ENCODE measurements at regions not wholly inside any gene's neighbourhood (a gene's known extent, or its start where the extent isn't known, plus 50 kb on each side); places are given as distances from the start of the nearest gene placed in this dataset.

DNA sequence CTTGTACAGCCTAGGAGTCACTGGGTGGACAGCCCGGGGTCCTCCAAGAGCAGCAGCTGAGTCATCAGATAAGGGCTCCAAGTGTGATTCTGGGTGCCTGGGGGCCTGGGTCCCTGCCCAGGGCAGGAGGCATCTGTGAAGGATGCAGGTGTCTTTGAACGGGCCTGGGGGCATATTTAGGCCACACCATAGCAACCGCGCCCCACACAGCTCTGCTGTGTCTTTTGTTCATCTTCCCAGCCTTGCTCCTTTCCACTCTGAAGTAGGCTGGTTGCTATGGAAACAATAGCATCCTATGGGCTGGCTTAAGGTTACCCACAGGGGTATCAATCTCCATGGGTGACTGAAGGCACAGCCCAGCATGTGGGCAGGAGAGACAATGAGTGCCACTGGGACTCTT is 324.7 kb downstream of the TCERG1L start:
- H3K36me3 ChIP-seq = no peaks in the 10 kb centered on the region
- H3K9me3 ChIP-seq = peaks cover 0 to 3% of the 10 kb centered on the region in 2 donors
- in situ Hi-C loops (cut with MboI; ENCODE audit: low pct_ligation_motif_present in 1 of 4, low pct_unique_long_range_greater_than_20kb in 1 of 4, low sequenced_read_pairs in 3 of 4) (no loop called here), intact Hi-C loops (cut with DNase I; ENCODE audit: low total_unique reads) (no loop called here)
- WGBS, 2 donors (ENCODE audit: low coverage in 1 of 2) = 72 to 76% methylated on average over 2 to 4 of the region's 4 CpGs
- no peaks in the 10 kb centered on the region for H3K4me1 ChIP-seq
- H3K27me3 ChIP-seq = no peaks in the 10 kb centered on the region
- TF ChIP-seq EP300 (IDR thresholded peaks at IDR 0.05; ENCODE audit: low read depth) = no peak
- TF ChIP-seq, protein P1, sequence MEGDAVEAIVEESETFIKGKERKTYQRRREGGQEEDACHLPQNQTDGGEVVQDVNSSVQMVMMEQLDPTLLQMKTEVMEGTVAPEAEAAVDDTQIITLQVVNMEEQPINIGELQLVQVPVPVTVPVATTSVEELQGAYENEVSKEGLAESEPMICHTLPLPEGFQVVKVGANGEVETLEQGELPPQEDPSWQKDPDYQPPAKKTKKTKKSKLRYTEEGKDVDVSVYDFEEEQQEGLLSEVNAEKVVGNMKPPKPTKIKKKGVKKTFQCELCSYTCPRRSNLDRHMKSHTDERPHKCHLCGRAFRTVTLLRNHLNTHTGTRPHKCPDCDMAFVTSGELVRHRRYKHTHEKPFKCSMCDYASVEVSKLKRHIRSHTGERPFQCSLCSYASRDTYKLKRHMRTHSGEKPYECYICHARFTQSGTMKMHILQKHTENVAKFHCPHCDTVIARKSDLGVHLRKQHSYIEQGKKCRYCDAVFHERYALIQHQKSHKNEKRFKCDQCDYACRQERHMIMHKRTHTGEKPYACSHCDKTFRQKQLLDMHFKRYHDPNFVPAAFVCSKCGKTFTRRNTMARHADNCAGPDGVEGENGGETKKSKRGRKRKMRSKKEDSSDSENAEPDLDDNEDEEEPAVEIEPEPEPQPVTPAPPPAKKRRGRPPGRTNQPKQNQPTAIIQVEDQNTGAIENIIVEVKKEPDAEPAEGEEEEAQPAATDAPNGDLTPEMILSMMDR (IDR thresholded peaks at IDR 0.05) = no peak
- no peak for TF ChIP-seq POLR2A (IDR thresholded peaks at IDR 0.05)
- no peak for TF ChIP-seq POLR2AphosphoS5 (IDR thresholded peaks at IDR 0.05)
- H3K4me3 ChIP-seq = no peak overlapping the region
- no peak overlapping the region for H3K27ac ChIP-seq
- no peak for DNase-seq

DNA sequence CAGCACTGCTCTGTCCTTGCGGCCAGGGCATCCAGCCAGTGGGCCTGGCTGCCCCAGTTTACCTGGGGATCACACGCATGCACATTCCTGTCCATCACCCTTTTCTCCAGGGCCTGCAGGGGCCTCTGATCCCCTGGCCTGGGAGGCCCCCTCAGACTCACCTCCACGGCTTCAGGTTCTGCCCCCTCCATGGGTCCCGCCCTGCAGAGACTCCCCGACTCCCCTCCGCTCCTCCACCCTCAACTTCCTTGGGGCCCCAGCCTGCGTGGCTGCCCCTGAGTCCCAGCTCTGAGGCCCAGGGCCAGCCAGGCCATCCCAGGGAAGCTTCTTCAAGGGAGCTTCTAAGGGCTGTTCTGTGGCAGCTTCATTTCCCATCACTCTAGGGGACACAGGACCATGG is 324.1 kb downstream of the TCERG1L start:
- H3K9me3 ChIP-seq = peaks cover 0 to 3% of the 10 kb centered on the region in 2 donors
- no peaks in the 10 kb centered on the region for H3K27me3 ChIP-seq
- 88% methylated on average over 7 of the region's 7 CpGs; no CpG with 5 or more reads in 1 of the 2 donors for WGBS, 2 donors (ENCODE audit: low coverage in 1 of 2)
- DNase-seq = no peak
- no peaks in the 10 kb centered on the region for H3K36me3 ChIP-seq
- no peaks in the 10 kb centered on the region for H3K4me1 ChIP-seq
- in situ Hi-C loops (cut with MboI; ENCODE audit: low pct_ligation_motif_present in 1 of 4, low pct_unique_long_range_greater_than_20kb in 1 of 4, low sequenced_read_pairs in 3 of 4) (no loop called here), intact Hi-C loops (cut with DNase I; ENCODE audit: low total_unique reads) (no loop called here)
- H3K4me3 ChIP-seq = no peak overlapping the region
- H3K27ac ChIP-seq = no peak overlapping the region
- TF ChIP-seq, protein P1 (IDR thresholded peaks at IDR 0.05) = no peak
- TF ChIP-seq EP300 (IDR thresholded peaks at IDR 0.05; ENCODE audit: low read depth) = no peak
- TF ChIP-seq POLR2A (IDR thresholded peaks at IDR 0.05) = no peak
- TF ChIP-seq POLR2AphosphoS5 (IDR thresholded peaks at IDR 0.05) = no peak

DNA sequence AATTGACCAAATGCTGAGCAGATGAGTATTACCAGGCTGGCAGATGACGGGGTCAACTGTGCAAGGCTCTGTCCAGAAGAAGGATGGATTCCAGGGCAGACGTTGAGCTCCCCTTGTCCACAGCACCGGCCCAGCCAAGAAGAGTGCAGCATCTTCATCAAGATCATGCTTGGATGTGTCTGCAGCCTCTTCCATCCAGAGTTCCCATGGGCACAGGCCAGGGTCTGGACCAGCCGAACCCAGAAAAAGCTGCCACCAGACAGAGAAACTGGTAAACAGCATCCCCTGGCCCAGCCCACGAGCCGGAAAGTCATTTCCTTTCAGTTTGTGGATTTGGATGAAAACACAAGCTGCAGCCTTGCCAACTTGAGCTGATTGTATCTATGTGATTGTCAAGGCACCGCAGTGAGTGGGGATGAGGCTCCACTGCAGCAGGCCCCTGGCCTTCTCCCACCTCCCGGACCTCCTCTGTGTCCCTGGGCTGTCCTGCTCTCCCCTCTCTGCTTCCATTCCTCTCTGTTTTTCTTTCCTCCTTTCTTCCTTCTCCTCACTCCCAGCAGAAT is 321.8 kb downstream of the TCERG1L start:
- 39 to 74% methylated on average over 2 to 8 of the region's 8 CpGs for WGBS, 2 donors (ENCODE audit: low coverage in 1 of 2)
- intact Hi-C loops (cut with DNase I; ENCODE audit: low total_unique reads) = loop anchor here (5.0 kb wide), 1 partner anchor 1008 kb away; no protein-coding TSS in a partner anchor

DNA sequence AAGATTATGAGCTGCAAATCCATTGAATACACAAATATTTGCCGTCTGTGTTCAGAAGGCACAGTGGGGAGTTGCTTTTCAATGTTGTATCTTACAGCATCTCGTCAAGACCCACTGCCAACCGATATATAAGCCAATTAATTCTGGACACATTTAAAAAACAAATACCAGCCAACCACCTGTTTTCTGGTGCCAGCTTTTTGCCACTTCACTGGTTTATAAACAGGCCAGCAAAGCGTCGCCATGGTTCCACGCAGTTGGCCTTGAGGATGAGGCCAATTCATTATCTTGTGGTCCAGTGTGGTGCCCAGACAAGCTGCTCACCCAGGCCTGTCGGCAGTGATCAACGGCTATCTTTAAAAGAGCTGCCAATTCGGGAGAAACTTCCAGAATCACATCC is 321.0 kb downstream of the TCERG1L start:
- in situ Hi-C loops (cut with MboI; ENCODE audit: low pct_ligation_motif_present in 1 of 4, low pct_unique_long_range_greater_than_20kb in 1 of 4, low sequenced_read_pairs in 3 of 4) = no loop called here
- DNase-seq = no peak
- no peak for TF ChIP-seq POLR2AphosphoS5 (IDR thresholded peaks at IDR 0.05)
- TF ChIP-seq EP300 (IDR thresholded peaks at IDR 0.05; ENCODE audit: low read depth) = no peak
- no peak for TF ChIP-seq POLR2A (IDR thresholded peaks at IDR 0.05)
- TF ChIP-seq, protein P1 (IDR thresholded peaks at IDR 0.05) = no peak
- no peaks in the 10 kb centered on the region for H3K27me3 ChIP-seq
- intact Hi-C loops (cut with DNase I; ENCODE audit: low total_unique reads) = loop anchor here (5.0 kb wide), 1 partner anchor 1007 kb away; no protein-coding TSS in a partner anchor
- H3K4me3 ChIP-seq = no peak overlapping the region
- H3K4me1 ChIP-seq = no peaks in the 10 kb centered on the region
- no peaks in the 10 kb centered on the region for H3K9me3 ChIP-seq
- no peak overlapping the region for H3K27ac ChIP-seq
- no peaks in the 10 kb centered on the region for H3K36me3 ChIP-seq
- WGBS, 2 donors (ENCODE audit: low coverage in 1 of 2) = 83 to 84% methylated on average over 6 to 9 of the region's 9 CpGs

More for the DNA sequence above, 321.8 kb downstream of the TCERG1L start:
- DNase-seq = no peak
- in situ Hi-C loops (cut with MboI; ENCODE audit: low pct_ligation_motif_present in 1 of 4, low pct_unique_long_range_greater_than_20kb in 1 of 4, low sequenced_read_pairs in 3 of 4) = no loop called here
- Histone ChIP-seq H3K36me3 (no peaks in the 10 kb centered on the region), H3K27ac (no peak overlapping the region), H3K4me3 (no peak overlapping the region), H3K9me3 (no peaks in the 10 kb centered on the region), H3K4me1 (no peaks in the 10 kb centered on the region), H3K27me3 (no peaks in the 10 kb centered on the region)
- TF ChIP-seq POLR2A (IDR thresholded peaks at IDR 0.05) = no peak
- TF ChIP-seq EP300 (IDR thresholded peaks at IDR 0.05; ENCODE audit: low read depth) = no peak
